Erythroblast (primary cell): ENCODE measurements at regions not wholly inside any gene's neighbourhood (a gene's known extent, or its start where the extent isn't known, plus 50 kb on each side); places are given as distances from the start of the nearest gene placed in this dataset.

Experiments
- GATA1 ChIP-seq: IDR thresholded peaks from 2 replicates; pipeline ENCODE4 v1.6.1; 2011; ENCODE audit warnings: low read depth, mild to moderate bottlenecking, control low read depth, low read length, moderate library complexity
- POLR2A ChIP-seq: IDR thresholded peaks from 2 replicates; pipeline ENCODE4 v1.6.1; 2011; ENCODE audit warnings: mild to moderate bottlenecking, low read length

DNA sequence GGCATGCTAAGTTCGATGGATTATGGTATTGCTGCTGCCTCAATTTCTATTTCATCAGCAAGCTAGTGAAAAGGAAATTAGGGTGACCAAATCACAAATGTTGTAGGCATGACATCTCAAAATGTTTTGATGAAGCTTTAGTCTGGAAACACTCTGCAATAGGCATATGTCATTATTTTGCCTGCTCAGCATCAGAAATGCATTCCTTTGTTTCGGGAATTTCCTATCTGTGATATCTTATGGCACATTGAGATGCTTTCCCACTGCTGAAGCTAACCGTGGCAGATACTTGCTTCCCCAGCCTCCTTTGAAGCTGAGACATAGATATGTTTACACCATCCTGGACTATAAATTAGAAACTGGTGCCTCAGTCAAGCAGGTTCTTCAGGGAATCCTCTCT lies 119.7 kb downstream of the CDC42EP3 start:
- TF ChIP-seq POLR2A (no peak), GATA1 (no peak)
